IPS-NIHi7 (cell line): ENCODE measurements at regions not wholly inside any gene's neighbourhood (a gene's known extent, or its start where the extent isn't known, plus 50 kb on each side); places are given as distances from the start of the nearest gene placed in this dataset.

Experiments used
- DNase-seq: peaks from one replicate; pipeline ENCODE4 v3.0.0; 2012; ENCODE audit warnings: mixed read lengths; ENCODE audit errors: extremely low spot score

DNA sequence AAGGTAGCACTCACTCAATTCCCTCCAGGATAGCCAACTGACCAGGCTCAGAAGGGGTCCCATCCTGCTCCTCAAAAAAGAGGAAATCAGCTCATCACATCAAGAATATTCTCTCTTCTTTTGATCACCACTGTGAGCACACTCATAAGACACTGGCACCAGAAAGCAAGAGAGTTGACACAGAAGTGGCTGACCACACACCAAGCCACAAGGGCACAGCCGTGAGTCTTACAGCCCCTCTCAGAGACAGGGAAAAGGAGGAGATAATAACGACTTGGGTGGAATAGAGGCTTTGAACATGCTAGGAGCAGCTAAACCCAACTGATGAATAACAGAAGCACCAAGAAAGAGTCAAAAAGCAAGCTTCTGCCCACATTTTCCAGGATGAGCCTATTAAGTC lies 249.1 kb upstream of the PREP start:
- no peak for DNase-seq

DNA sequence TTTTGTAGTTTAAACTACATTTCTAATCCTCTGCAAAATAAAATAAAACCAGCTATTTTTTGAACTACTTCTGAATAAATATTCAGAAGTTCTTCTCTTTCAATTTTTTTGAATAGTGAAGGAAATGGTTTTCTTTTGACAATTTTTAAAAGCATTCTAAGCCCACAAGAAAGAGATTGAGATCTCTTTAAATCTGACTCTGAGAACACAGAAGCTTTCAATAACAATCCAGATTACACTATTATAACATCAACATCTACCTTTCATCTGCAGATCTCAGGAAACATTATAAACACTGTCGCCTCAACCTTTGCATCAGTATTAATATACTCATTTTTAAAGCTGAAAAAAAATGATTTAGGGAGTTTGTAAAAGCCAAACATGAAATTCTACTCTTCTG lies 247.5 kb upstream of the PREP start:
- DNase-seq: no peak

DNA sequence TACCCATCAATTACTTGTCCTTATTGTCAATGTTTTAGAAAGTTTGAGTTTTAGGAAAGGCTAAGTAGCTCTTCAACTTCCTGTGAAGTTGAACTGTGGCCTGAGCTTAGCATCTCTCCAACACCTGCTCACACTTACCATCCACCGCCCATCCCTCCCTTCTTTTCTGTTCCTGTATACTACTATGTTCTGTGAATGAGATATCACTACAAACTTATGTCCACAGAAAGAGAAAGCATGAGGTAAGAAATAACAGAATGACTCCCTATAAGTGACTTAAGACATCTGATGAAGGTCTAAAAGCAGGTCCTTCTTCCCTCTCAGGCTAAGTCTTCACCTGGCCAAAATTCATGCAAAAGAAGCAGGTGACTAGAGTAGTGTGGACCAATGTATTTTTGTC lies 246.3 kb upstream of the PREP start:
- DNase-seq: no peak

DNA sequence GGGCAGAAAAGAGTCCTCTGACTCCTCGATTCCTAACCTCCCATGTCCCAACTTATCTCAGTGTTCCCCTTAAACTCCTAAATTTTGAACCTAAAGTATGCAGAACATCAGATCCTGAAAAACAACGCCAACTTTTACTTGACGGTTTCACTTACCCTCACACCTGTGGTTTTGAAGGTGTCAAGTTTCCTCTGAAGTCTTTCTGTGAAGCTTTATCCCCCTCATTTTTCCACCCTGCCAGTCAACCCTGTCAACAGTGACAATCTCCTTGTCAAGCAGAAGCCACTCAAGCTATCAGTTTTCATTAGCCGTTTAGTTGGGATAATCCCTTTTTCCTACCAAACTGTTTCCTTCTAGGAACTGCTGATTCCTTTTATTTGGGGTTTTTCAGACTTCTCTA lies 245.4 kb upstream of the PREP start:
- peak; percentile 29 for DNase-seq

DNA sequence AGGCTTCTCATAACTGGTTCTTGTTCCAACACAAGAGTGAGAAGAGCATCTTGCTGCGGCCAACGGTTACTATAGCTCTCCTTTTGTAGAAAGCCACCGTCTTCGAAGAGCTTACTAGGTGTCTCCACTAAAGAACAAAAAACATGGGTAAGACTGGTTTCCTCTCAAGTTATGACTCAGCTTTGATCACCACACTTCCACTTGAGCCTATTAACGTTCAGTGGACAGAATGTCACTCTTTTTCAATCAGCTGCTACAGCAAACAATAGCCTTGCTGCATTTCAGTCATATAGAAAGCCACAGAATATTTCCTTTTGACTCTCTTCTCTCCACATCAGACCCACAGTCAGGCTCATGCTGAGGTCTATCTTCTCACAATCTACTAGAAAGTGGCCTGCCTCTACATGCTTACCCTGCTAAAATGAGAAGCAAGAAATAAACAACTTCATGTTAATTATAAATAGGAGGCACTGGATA lies 243.5 kb upstream of the PREP start:
- DNase-seq: no peak

DNA sequence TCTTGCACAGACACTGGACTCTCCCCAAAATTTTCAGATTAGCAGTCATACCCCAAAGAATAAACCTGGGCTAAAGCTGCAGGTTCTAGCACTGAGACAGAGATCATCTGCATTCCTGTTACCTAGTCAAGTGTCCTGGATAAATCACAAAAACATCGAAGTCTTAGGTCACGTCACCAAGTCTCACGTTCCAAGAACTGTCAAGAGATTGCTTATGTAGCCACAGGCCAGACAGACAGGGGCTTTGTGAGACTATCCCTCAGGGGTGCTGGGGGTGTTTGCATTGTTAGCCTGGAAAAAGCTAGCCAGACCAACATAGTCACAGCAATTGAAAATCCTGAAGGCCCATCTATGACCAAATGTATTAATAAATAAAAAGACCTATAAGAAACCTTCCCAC lies 243.1 kb upstream of the PREP start:
- DNase-seq: no peak

DNA sequence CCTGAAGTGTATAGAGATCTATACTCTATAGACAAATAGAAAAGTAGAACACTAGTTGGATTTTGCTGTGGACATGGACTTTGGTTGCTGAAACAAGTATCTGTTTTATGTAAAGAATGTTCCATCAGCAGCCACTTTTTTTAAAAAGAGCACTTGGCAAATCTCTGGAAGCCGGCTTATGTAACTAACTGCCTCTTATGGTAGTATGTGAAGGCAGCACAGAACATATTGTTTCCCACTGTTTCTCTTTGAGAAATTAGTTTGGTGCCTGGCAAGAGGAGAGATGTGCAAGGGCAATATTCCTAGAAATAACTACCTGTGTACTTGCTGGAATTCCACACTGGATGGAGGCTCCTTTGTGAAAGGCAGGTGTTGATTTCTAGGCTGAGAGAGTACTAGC lies 242.3 kb upstream of the PREP start:
- no peak for DNase-seq

DNA sequence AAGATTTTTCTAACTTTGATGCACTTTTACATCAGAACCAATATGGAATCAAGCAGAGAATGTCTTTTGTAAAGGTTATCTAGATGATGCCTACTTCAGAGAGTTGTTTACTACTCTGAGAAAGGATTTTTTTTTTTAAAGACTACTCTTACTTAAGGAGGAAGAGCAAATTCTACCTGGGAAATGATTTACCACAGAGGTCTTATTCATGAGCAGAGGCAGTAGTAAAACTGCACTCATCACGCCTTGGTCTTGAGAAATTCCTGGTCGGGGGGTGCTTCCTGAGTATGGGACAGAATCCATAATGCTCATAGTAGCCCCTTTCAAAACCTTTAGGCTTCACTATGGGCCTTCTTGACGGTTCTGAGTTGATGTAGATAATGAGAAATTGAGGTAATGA lies 241.8 kb upstream of the PREP start:
- no peak for DNase-seq

DNA sequence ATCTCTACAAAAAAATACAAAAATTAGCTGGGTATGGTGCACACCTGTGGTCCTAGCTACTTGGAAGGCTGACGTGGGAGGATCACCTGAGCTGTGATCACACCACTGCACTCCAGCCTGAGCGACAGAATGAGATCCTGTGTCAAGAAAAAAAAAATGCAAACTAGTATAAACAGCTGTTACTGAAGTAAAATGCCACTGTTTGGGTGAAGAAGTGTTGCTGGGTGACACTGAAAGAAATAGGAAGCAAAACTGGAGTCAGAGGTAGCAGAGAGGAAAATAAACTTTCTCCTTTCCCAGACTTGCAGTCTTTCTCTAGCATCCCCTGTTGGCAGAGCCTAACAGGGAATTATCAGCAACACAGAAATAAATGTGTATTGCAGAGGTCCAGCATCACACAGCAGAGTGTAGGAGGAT lies 241.2 kb upstream of the PREP start:
- DNase-seq: peak; percentile 22

DNA sequence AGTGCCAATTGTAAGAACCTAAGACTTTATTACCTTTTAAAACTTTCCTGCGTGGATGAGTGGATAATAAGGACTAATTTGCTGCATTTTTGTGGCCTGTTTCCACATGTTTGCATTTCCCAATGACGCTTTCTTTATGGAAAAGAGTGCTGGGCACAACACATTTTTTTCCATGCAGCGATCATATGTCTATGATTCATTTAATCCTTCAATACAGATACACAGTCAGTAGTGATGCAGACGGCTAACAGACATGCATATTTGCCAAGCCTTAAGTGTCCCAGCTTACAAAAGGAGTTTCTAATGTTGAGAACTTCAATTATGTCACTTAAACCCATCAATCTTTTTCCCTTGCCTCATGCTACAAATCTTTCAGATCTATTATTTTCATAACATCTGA lies 239.8 kb upstream of the PREP start:
- no peak for DNase-seq

DNA sequence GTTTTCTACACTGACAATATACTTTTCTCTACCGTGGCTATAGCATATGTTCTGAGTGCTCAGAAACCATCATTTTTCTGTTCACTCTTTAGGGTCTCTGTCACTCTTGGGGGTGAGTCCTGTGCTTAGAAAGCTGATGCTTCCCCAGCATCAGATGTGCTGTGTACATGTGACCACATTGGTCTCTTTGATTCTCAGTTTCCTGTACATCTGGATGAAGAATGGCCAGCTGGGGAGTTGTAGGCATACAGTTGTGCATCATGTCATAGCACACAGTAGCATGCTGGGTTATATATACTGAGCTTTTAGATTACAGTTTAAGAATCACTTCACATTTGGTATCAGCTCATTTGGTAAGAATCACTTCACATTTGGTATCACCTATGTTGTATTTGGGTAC lies 238.6 kb upstream of the PREP start:
- DNase-seq: no peak

DNA sequence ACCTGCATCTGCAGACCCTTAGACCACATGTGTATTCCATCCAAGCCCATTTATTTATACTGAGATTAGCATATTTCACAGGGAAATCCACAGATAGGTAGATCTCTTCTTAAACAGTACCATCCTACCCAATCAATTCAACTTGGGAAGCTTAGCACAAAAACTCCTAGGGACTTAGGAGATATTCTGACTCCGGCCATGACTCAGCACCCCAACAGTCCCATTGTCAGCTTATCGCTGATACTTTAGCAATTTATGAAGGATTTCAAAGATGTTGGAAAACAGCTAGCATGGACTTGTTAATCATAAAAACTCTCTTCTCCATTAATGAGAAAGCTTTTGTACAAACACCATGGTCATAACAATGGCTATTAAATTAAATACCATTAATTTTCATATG lies 236.2 kb upstream of the PREP start:
- no peak for DNase-seq

DNA sequence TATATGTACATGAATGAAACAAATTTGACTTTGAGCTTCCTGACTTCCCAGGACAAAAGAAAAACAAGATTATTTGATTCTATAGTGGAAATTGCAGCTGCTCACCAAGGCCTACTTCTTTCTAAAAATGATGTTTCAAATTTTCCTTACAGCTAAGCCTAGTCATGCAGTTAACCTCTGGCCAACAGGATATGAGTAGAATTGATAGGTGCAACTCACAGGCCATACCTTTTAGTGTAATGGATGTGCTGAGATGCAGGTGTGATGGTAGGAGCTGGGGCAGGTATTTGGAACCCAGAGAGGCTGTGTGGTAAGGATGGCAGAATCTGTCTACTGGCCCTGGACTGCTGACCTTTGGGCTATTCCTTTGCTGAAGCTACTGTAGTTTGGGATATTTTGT lies 230.9 kb upstream of the PREP start:
- no peak for DNase-seq

DNA sequence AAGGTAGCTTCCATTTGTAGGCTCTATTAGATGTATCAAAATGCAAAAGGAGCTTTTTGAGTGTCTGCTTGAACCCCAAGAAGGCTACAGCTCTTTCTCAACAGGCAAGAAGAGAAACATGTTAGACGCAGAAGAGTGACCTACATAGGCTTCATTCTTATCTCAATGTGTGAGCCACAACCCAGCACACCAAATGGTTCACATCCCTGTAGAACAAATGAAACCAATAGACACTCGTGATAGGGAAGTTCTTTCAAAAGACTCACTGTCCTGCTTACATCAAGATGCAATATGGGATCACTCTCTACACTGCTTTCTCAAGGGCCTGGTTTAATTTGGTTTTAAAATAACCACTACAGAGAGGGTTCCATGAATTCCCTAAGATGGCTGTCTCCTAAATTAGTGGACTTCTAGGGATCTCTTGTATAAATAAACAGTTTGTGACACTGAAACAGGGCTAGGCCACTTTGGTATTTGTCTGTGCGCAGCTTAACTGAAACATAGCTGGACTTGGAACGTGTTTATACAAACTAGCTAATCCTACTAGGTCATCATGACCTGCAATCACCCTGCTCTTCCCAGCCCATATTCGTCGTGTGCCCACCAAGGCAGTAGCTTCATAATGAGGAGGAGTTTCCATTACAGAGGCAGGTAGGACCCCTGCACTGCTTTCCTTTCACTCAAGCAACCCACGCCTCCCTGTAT lies 225.4 kb upstream of the PREP start:
- DNase-seq: no peak

DNA sequence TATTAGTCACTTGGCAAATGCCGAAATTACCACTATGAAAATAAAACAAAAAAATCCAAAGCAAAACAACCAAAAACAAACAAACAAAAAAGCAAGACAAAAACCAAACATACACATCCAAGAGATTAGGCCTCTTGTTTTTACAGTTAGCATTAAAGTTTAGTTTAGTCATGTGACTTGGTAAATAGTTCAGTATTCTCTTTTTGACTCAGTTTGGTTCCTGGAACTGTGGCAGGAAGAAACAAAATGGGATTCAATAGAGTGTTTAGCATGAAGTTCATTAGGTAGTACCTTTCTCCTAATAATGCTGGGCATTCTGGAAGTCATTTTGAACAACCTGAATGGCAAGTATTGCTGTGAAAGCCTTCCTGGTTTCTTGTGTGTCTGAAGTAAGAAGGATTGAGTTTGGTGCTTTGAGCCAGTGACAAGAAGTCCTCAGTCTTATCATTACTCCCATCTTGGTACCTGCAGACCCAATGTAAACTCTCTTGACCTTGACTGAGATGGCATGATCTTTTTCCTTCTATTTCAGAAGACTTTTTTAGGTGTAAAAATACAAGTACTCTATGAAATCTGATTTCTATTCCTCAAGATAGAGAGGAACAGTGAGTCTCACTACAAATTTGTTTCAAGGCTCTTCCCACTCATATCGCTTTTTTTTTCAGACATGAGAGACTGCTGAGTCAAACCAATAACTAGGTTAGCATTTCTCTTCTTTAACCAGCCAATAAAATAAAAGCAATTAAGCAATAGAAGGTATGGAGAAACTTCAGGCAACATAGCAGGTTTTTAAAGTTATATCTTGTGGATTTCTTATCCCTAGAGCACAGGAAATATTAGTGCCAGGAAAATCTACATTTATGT lies 223.6 kb upstream of the PREP start:
- no peak for DNase-seq

DNA sequence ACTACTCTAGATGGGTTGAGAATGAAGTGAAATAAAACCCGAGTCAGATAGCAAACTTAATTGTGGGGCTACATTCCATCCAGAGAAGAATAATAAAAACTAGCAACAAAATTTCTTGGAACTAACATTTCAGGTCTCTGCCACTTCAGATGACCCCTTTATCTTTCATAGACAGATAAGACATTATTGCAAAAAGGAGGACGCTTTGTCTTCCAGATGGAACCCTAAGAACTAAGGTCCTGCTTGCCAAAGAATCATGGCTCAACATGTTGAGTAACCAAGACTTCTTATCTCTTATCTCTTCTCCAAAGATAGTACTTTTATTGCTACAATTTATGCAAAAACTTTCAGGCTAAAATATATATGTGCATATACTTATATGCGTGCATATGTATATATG lies 221.1 kb upstream of the PREP start:
- DNase-seq: no peak

DNA sequence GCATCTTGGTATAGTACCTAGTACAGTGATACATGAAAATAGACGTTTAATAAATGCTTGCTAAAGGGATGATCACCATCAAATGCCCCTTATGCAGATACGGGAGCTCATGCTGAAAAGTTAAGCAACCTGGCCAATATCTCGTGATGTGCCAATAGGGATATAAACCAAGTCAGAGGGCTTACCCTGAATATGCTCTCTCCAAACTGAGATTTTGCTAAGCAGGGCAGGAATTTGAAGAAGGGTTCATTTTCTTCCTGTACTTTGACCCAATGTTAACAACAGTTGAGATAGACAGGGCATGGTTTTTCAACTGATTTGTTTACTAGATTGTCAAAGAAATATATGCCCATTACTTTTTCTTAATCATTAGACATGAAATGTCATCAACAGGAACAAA lies 219.3 kb upstream of the PREP start:
- DNase-seq: no peak

DNA sequence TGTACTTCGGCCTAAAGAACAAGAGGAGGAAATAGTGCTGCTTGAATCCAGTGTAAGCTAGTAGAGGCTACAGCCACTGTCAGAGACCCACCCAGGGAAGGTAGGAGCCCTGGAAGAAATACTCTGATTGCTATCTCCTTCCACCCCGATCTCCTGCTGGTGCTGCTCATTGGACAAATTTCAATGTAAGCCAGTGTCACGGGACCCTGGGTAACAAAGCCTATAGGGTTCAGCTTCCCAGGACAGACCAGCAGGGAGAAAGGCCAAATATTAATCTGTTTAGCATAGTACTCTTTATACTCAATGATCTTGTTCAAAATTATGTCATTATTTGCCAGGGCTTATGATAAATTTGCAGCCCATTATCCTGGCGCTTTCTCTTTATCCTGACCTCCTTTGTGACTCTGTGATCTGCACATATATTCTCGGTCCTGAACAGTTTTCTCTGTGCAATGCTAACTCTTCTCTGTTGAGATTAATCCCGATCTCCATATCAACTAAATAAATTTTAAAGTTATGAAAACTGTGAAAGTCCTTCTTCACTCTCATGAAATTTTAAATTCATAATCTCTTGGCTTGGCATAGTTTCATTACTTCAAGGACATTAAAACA lies 218.8 kb upstream of the PREP start:
- DNase-seq: no peak

DNA sequence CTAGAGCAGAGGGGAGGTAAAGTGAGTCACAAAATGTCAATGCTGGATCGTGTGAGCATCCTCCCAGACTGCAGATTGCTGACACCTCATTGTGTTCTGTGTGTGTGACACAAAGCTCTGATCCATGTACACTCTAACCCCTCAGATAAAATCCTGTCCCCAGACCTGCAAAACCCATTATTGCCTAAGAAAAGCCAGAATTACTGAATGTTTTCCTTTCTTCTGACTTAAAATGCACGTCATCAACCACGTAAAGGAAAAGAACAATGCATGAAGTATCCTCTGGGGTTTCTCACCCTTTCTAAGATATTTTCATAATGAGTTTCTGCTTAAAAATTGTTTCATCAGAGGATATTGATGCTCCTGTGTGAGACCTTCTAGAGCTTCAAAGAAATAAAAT lies 218.0 kb upstream of the PREP start:
- DNase-seq: no peak

DNA sequence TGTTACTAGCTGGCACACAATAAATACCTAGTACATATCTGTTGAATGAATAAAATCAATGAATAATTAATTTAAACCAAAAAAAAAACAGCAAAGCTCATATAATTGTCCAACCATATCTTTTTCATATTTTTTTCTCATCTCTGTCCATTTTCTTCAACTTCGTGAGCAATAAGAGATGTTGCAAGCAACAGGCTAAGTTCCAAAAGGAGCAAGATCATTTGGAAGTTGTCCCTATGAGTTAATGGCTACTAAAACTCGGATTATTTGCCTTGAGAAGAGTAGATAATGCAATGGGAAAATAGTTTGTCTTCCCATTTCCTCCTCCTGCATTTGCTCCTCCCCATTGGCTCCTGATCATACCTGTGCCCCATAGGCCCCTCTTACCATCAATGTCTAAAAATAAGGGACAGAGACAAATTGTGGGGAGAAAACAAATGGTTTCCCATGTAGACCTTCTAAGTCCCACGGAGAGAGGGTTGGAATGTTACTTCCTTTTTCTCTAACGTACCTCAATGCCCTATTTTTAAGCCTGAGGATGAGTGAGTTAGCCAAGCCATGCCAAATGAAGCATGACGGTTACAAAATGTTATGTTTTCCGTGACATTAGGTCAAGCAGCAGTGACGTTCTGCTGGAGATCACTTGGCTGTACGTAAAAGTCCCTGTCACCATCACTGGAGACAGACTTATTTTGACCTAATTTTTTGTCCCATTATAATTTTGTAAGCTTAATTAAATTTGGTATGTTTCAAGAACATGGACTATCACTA lies 217.3 kb upstream of the PREP start:
- DNase-seq: no peak

DNA sequence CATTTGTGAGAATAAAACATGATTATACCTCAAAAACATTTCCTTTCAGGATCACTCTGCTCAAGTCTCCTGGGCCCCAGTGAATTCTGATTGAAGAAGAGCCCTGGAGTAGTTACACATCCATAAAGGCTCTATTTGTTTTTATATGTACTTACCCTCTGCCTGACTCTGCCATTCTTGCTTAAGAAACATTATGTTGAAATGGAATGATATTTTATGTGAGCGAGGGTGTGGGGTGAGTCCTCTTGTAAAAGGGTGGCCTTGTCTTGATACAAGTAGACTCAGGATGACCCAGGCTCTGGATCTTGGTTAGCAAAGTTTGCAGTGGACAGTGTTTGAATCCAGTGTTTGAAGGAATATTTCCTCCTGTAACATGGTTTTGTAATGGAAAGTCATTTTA lies 215.4 kb upstream of the PREP start:
- DNase-seq: no peak

DNA sequence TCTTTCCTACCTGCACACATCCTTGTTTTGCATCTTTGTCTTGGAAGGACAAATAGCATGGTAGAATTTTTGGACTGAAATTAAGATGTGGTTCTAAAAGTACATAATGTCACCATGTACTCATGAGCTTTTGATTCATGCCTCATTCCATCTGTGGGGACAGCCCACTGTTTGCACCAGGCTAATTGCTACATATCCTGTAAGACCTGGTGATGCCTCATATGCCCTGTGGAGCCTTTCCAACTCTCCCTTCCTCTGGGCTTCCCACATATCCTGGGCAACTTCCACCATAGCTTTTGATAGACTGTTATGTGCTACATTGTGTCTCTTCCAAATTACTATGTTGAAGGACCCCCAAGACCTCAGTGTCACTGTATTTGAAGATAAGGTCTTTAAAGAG lies 213.6 kb upstream of the PREP start:
- DNase-seq: no peak
